Activated CD4-positive, alpha-beta T cell treated with anti-CD3 and anti-CD28 coated beads, Interleukin-2, Interleukin-6, amounts not matched to agents 100 ng/mL and 50 ng/mL, durations not matched to agents 16 hours and 8 hours (primary cell): ENCODE measurements at regions not wholly inside any gene's neighbourhood (a gene's known extent, or its start where the extent isn't known, plus 50 kb on each side); places are given as distances from the start of the nearest gene placed in this dataset.
"Not testable (repeated sequence)": the region's sequence is repeated elsewhere in the genome, so short reads cannot be mapped to it uniquely, and the experiment has no call there.

Experiments
- DNase-seq: peaks from one replicate; pipeline ENCODE4 v3.0.0-alpha.2; 2020

DNA sequence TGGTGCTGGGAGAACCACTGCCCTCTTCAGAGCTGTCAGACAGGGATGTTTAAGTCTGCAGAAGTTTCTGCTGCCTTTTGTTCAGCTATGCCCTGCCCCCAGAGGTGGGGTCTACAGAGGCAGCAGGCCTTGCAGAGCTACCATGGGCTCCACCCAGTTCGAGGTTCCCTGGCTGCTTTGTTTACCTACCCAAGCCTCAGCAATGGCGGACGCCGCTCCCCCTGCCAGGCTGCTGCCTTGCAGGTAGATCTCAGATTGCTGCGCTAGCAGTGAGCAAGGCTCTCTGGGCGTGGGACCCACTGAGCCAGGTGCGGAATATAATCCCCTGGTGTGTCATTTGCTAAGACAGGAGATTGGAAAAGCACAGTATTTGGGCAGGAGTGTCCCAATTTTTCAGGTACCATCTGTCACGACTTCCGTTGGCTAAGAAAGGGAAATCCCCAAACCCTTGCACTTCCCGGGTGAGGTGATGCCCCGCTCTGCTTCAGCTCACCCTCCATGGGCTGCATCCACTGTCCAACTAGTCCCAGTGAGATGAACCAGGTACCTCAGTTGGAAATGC is 1415.5 kb downstream of the GRIK2 start:
- not testable (repeated sequence) for DNase-seq

DNA sequence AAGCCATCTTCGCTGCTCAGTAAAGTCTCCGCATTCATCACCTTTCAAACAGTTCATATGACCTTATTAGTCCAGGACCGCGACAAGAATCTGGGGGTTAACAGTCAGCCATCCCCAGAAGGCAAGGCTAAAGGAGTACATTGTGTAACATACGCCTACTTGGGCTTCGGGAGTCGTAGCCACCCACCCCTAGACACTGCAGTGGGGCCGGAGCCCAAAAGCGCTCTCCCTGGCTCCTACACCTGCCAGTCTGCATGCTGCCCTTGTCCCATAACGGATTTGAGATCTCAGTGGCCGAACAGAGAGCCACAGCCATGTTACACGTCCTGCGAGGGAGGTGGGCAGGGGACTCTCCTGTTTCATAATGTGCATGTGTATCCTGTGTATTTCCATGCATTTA is 1405.5 kb downstream of the GRIK2 start:
- DNase-seq: no peak

DNA sequence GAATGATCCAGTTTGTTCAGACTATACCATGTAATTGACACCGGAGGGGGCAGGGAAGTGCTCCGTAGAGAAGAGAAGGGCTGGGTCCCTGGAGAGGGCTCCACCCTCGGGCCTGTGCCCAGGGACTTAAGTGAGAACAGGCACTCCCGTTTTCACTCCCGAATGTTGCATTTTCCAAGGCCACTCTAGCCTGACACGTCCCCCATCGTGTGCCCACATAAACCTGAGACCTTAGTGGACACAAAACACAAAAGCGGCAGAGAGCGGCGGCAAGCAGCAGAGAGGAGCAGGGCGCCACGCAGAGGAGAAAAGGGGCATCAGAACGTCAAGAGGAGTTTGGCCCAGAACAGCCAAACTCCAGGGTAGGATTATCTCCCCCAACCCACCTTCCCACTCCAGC is 1405.1 kb downstream of the GRIK2 start:
- no peak for DNase-seq

DNA sequence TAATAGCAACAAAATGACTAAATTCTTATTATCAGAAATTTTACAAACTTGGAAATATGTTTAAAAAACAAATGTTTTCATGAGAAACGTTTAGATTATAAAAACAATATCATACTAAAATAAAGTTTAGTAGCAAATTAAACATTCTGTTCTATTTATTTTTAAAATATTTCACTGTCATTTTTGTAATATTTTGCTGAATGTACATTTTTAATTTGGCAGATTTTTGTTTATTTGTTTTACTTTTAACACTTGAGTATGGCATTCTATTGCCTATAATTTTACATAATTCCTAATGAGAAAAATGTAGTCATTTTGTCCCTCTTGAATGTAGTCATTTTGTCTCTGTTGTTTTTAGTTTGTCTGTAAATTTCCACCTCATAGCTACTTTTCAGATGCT is 1400.2 kb downstream of the GRIK2 start:
- no peak for DNase-seq

DNA sequence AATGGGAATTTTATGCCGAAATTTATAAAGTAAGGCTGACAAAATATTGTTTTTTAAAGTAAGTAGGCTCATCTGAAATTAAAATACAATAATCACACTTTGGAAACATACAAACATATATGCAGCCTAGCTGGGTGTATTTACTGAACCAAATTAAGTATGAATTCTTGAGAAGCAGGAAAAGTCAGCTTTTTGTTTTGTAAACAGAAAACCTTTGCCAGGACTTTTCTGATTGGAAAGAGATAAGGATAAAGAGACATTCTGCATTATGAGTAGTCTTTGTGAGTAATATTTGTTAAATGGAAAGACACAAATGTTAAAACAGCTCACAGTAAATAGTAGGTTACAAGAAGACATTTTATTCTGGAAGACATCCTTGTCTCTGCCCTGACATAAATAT is 1380.8 kb downstream of the GRIK2 start:
- no peak for DNase-seq

DNA sequence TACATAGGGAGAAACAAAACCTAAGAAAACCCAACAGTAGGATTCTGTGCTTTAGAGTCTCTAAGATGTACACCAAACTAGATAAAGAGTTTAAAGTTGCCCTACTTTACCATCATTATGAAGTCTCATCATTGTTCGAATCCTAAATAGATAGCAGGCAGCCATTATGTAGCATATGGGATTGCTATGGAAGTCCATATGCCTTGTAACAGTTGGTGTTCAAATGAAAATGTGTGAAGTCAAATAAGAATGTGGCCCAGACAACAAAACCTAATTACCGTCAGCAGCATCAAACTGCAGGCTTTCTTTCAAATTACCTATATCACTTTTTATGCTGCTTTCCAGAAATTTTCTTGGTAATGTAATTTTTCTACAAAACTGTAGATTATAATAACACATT is 1380.1 kb downstream of the GRIK2 start:
- no peak for DNase-seq

DNA sequence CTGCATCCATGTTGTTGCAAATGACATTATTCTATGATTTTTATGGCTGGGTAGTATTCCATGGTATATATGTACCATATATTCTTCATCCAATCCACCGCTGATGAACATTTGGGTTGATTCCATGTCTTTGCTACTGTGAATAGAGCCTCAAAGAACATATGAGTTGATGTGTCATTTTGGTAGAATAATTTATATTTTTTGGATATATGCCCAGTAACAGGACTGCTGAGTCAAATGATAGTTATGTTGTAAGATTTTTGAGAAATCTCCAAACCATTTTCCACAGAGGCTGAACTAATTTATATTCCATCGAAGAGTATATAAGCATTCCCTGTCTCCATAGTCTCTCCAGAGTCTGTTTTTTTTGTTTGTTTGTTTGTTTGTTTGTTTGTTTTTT is 1373.5 kb downstream of the GRIK2 start:
- no peak for DNase-seq

DNA sequence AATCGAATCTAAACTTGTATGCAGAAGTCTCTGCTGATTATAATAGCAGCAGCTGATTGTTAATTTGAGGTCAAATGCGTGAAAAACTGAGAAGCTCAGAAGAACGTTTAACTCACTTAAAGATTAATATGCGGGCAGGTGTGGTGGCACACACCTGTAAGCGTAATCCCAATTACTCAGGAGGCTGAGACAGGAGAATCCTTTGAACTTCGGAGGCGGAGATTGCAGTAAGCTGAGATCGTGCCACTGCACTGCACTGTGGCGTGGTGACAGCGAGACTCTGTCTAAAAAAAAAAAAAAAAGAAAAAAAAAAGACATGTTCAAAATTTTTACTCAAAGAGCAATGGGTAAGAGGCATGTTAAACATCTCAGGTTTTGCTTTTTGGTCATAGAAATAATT is 1370.8 kb downstream of the GRIK2 start:
- no peak for DNase-seq

DNA sequence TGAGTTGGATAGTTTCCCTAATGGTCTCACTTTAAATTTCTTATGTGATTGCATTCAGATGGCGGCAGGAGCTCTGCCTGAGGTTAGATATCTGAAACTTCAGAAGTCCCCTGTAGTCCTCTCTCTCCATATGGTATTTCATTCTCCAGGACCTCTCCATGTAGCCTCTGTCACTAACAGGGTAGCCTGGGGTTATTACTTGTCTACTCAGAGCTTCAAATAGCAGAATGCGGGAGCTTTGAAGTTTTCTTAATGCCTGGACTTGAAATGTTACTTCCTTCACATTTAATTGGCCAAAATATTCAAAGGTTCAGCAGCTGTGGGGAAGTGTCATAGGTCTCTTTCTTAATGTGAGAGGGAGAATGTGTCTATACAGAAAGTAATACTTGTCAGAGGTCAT is 1370.4 kb downstream of the GRIK2 start:
- no peak for DNase-seq

DNA sequence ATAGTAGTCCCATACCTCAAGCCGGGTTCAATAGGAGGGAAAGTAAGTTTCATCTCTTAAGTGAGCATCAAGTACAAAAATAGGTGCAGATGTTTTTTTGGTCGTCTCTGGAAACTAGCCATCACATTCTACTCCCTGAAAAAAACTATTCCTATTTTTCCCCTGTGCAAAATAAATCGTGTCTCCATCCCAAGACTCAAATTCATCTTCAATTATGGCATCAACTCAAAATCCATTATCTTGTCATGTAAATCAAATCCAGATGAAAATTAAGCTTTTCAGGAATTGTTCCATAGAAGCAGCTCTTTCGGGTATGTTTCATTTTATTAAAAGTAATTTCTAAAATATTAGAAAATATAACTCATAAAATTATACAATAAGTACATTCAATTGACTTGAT is 1368.4 kb downstream of the GRIK2 start:
- no peak for DNase-seq

DNA sequence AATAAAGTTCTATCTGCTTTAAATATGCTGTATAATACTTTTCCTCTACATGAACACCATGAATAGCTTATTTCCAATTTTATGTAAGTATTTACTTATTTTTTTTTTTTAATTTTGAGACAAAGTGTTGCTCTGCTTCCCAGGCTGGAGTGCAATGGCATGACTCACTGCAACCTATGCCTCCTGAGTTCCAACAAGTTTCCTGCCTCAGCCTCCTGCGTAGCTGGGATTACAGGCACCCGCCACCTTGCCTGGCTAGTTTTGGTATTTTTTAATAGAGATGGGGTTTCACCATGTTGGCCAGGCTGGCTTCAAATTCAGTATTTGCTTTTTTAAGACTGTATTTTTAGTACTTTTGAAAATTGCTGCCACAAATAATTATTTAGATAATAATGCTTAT is 1365.9 kb downstream of the GRIK2 start:
- DNase-seq: no peak

DNA sequence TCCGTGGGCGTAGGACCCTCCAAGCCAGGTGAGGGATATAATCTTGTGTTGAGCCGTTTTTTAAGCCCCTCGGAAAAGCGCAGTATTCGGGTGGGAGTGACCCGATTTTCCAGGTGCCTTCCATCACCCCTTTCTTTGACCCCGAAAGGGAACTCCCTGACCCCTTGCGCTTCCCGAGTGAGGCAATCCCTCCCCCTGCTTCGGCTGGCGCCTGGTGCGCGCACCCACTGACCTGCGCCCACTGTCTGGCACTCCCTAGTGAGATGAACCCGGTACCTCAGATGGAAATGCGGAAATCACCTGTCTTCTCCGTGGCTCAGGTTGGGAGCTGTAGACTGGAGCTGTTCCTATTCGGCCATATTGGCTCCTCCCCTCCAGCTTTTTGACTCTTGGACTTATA is 1365.0 kb downstream of the GRIK2 start:
- not testable (repeated sequence) for DNase-seq

DNA sequence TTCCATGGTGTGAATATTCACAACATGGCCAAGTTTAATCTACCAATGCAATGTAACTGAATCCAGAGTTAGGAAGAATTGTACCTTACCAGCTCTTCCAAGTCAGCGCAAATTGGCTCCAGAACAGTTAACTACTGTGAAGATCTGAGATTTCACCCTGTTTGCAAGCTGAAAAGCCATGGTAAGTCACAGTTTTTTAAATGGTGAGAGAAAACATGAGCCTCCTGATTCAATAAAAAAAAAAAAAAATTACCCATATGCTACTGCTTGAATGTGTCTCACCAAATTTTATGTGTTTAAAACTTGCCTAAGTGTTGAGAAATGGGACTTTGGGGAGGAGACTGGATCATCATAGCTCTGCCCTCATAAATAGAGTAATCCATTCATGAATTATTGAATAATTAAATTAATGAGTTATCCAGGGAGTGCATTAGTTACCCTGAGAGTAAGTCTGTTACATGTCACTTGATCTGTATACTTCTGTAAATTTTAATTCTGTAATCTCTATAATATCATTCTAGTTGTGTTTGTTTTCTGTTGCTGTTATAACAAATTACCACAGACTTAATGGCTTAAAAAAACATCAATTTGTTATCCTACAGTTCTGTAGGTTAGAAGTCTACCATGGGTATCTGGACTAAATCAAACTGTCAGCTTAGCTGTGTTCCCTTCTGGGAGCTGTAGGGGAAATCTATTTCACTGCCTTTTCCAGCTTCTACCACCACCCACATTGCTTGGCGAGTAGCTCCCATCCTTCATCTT is 1355.9 kb downstream of the GRIK2 start:
- DNase-seq: no peak

DNA sequence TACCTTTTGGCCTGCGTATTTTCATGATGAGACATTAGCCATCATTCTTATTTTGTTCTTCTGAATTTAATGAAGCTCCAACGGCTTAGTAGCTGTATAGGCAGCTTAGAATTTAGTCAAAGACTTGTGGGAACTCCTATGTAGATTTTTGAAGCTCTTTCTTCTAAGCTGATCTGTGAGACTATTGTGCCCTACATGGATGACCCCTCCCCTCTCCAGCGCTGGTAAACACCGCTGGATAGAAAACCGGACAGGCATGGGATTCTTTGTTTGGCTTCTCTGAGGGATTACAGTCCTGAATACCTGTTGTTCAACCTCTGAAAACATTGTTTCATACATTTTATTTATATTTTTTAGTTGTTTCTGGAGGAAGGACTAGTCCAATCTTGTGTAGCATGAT is 1353.4 kb downstream of the GRIK2 start:
- no peak for DNase-seq

DNA sequence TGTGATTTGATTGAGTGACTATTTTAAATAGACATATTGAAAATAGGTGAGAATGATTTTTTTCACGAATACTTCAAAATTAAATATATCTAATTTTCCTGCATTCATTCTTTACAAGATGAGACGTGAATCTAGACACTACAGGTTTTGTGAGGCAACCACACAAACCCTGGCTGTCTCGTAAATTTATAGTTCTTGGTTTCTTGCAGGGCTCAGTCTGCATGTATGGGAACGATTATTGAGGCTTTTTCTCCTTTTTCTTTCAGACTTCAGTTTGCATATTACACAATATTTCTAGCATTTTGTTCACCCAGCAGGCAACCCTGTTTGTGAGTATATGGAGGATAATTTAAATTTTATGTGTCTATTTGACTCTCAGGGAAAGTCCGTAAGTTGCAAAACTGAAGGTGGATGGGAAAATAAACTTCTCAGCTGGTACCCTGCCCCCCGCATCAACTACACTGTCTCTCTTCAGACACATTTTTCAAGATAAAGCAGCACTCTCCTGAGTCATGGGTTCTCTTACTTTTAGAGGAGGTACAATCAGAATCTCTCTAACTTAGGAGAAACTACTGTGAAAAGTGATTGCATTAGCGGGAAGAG is 1349.3 kb downstream of the GRIK2 start:
- DNase-seq: no peak

DNA sequence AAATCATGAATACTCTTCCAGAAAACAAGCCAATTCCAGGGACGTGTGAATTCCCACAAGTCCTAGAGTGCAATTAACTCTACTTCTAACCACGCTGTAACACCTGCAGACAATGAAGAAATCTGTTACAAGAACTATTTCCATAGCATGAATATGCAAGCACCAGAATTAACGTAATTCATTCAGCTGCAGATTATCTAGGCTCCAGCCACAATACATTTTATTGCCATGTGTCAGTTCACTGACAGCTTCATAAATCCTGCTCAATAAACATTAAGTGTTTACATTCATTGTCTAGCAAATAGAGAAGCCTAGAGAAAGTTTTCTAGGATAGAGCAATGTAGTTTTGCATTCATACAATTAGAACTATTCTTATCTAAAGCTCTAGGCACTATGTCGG is 1348.5 kb downstream of the GRIK2 start:
- no peak for DNase-seq

DNA sequence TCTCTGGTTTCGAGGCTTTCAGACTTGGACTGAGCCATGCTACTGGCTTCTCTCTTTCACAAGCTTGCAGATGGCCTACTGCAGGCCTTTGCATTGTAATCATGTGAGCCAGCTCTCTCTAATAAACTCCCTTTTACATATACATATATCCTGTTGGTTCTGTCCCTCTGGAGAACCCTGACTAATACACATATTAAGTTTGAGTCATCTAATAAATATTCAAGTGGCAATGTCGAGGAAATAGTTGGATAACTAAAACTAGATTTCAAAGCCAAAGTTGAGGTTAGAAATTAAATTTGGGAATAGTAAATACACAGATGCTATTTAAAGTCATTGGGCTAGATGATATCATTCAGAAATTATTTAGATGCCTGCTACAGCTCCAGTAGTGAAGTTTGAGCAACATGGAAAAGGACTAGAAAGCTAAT is 1343.4 kb downstream of the GRIK2 start:
- no peak for DNase-seq

DNA sequence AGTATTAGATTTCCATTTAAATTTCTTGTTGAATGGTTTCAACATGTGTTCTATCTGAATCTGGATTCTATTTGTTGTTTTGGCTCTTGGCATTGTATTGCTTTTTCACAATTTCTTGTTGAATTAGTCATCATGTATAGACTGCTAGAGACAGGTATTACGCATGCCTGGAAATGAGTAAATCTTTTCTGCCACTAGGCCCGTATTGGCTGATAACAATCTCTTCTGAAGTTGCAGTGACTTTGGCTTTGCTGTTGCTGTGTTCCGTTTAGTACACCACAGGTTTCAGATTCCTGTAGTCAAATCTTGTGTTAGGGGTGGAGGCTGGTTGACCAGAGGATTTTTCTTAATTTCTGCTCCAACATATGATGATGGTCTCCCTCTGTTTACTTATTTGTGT is 1339.4 kb downstream of the GRIK2 start:
- DNase-seq: peak; percentile 28

DNA sequence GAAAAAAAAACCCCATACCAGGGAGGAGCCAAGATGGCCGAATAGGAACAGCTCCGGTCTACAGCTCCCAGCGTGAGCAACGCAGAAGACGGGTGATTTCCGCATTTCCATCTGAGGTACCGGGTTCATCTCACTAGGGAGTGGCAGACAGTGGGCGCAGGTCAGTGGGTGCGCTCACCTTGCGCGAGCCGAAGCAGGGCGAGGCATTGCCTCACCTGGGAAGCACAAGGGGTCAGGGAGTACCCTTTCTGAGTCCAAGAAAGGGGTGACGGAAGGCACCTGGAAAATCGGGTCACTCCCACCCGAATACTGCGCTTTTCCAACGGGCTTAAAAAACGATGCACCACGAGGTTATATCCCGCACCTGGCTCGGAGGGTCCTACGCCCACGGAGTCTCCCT is 1328.6 kb downstream of the GRIK2 start:
- not testable (repeated sequence) for DNase-seq

DNA sequence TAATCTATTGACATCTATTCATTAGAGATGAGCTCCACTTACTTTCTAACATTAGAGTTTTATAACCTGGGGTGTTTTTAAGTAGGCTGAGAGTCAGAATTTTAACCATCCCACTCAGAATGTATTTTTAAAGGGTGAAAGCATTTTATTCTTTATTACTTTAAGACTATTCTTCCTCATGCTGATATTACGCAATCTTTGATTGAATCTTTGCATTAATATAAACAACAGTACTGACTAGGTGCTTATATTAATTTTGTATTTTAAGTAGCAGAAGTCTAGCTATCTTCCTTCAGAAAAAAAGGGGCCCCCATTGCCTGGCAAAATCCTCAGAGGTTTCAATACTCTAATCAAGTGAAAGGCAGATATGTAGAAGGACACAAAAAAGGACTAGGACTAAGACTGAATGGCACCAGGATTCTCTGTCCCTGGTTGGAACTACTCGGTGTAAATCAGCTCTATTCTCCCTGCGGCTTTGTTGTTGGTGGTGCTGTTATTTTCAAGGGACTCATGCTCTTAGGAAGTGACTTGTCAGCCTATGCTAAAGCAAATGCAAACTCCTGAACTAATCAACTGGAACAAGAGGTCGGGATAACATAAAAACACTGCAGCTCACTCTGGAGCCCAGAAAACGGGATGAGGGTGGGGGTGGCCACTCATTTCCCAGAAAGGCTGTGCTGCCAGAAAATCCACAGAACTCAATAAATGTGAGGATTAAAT is 1324.4 kb downstream of the GRIK2 start:
- no peak for DNase-seq

DNA sequence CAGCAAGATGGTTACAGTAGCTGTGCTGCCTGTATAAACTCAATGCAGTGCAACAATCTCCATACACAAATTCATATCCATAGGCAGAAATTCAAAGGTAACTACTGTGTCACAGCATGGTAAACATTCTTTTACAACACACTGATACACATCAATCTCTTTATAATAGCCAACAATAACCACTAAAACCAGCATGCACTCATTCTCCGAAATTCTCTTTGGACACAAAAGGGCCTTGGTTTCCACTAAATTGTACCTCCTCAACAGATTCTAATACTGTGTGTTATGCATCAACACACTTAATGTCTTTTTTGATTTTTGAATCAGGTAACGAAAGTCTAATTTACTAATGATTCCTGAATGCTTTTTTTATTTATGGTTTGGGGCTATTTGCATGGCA is 1323.7 kb downstream of the GRIK2 start:
- DNase-seq: no peak

DNA sequence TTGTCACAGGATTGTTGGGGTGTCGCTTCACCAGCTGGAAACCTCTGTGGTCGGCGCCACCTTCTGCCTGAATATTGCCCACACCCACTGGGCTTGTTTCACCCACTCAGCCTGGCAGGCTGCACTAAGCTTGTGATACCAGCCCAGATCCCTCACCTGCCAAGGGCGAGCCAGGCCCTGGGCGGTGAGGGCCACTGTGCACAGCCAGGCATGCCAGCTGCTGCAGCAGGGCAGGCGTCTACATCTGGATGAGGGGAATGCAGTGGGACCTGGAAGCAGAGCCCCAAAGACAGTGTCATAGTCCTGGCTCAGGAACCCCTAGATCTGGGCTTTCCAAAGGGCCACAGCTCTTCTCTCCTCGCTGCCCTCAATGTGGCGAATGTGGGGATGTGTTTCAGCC is 1307.5 kb downstream of the GRIK2 start:
- DNase-seq: no peak

DNA sequence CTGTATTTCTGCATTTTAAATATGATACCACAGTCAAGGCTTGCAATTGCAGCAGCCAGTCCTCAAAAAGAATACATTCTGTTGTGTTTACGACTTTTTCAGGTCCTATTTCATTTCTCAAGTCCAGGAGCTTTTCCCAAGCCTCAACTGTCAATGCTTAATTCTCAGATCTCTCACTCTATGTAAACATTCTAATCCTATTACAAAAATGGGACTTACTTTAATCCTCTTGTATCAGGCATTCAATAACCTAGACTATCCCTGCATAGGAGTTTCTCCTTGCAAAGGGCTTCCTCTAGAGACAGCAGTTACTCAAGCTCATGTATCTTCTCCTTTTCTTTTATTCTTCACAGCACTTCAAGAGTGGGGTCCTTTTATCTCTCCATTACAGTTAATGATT is 1293.0 kb downstream of the GRIK2 start:
- no peak for DNase-seq

DNA sequence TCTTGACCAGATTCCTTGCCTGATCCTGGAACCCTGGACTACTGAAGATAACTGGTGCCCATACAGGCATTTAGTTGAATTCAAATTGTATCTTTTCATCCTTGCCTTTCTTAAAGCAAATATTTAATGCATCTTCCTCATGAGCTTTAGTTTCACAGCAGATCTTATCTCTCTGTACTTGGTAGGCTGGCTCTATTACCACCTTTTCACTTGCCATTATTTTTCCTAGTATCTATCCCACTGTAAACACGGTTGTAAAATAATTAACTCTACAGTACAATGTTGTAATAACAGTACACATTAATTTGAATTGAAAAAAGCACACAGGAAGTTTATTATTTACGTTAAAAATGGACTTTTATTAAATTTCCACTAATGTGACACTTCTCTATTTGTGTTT is 1286.9 kb downstream of the GRIK2 start:
- DNase-seq: no peak
